ENCODE measurements at regions not wholly inside any gene's neighbourhood (a gene's known extent, or its start where the extent isn't known, plus 50 kb on each side); places are given as distances from the start of the nearest gene placed in this dataset.

DNA sequence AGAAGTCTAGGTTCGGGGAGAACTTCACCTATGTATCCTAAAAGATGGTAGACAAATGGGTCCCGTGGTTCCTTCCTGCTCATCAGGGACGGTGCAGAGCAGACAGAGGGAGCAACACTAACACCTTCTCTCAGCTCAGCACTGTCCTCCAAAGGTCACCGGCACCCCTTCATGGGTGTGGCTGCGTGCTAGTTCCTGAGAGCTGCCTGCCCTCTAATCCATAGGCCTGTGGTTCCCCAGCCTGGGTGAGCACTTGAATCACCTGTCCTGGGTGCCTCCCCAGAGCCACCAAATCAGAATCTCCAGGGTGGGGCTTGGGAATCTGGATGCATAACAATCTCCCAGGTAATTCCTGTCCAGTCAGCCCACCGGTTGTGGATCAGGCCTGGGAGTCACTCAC is 113.9 kb upstream of the TMEM45B start:
- H3K27ac ChIP-seq: no peak overlapping the region
- no peaks in the 10 kb centered on the region for H3K79me2 ChIP-seq (ENCODE audit: low read depth)
- Mint-ChIP-seq H3K27me3 (ENCODE audit: insufficient read depth, low read depth) (peaks cover 18% of the 10 kb centered on the region), H3K36me3 (no peaks in the 10 kb centered on the region), H3K9me3 (no peaks in the 10 kb centered on the region), H3K4me1 (no peaks in the 10 kb centered on the region), H3K4me3 (no peak overlapping the region), H3K27ac (no peak overlapping the region)
- DNase-seq (ENCODE audit: low spot score): no peak
- no peaks in the 10 kb centered on the region for H3K36me3 ChIP-seq
- no peak overlapping the region for H3K4me2 ChIP-seq
- H3K9me3 ChIP-seq (ENCODE audit: low read depth): no peaks in the 10 kb centered on the region
- H3K4me3 ChIP-seq: no peak overlapping the region
- no peaks in the 10 kb centered on the region for H3F3A ChIP-seq (ENCODE audit: low read depth)
- H2AFZ ChIP-seq (replicated peaks): no peak overlapping the region
- no peaks in the 10 kb centered on the region for H4K20me1 ChIP-seq (ENCODE audit: low read depth)
- peaks cover 5% of the 10 kb centered on the region for H3K27me3 ChIP-seq
- H3K9ac ChIP-seq: no peak overlapping the region
- no peaks in the 10 kb centered on the region for H3K4me1 ChIP-seq
- no peak for TF ChIP-seq EZH2 (IDR thresholded peaks at IDR 0.05)
- TF ChIP-seq, protein P1, sequence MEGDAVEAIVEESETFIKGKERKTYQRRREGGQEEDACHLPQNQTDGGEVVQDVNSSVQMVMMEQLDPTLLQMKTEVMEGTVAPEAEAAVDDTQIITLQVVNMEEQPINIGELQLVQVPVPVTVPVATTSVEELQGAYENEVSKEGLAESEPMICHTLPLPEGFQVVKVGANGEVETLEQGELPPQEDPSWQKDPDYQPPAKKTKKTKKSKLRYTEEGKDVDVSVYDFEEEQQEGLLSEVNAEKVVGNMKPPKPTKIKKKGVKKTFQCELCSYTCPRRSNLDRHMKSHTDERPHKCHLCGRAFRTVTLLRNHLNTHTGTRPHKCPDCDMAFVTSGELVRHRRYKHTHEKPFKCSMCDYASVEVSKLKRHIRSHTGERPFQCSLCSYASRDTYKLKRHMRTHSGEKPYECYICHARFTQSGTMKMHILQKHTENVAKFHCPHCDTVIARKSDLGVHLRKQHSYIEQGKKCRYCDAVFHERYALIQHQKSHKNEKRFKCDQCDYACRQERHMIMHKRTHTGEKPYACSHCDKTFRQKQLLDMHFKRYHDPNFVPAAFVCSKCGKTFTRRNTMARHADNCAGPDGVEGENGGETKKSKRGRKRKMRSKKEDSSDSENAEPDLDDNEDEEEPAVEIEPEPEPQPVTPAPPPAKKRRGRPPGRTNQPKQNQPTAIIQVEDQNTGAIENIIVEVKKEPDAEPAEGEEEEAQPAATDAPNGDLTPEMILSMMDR (IDR thresholded peaks at IDR 0.05): no peak
- TF ChIP-seq EZH2phosphoT487 (IDR thresholded peaks at IDR 0.05): no peak

DNA sequence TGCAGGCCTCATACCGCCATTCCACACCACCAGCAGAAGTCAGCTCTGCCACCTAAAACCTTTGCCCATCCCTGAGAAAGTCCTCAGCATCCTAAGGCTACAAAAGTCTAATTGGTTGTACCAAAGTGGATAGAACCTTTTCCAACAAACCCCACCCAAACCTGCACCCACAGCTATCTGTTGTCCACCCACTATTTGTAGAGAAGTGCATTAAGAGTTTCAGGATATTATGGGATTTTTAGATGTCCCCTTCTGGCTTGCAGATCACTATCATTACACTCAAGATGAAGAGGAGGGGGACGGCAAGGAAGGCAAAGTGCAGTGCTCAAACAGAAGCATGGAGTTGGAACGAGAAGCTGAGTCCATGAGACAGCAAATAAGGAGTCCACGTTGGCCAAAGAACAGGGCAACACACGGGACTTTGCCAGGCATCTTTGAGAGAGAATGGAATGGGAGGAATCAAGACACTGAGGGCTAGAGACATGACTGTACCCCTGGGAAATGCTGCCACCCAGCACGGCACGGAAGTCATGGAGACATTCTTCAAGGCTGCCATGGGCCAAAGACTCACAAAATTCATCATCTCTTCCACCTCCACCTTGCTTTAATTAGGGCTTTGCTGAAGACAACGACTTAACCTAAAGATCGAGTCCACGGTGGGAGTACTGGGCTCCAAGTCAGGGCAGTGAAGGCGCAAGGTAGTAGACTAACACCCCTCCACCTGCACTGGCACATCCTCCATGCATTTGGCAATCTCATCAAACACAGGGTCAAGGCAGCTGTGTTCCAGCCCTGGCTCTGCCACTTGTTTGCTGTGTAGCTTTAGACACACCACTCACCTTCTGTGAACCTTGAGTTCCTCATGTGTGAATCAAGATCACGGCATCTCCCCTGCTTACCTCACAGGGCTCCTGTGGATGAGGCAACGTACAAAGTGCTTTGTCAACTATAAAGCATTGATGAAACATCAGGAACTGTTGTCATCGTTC is 112.9 kb upstream of the TMEM45B start:
- peaks cover 5% of the 10 kb centered on the region for H3K27me3 ChIP-seq
- H3K9me3 Mint-ChIP-seq: no peaks in the 10 kb centered on the region
- H4K20me1 ChIP-seq (ENCODE audit: low read depth): no peaks in the 10 kb centered on the region
- H2AFZ ChIP-seq (replicated peaks): no peak overlapping the region
- H3K27ac Mint-ChIP-seq: no peak overlapping the region
- H3K27me3 Mint-ChIP-seq (ENCODE audit: insufficient read depth, low read depth): peaks cover 18% of the 10 kb centered on the region
- TF ChIP-seq, protein P1 (IDR thresholded peaks at IDR 0.05): no peak
- TF ChIP-seq EZH2 (IDR thresholded peaks at IDR 0.05): no peak
- TF ChIP-seq EZH2phosphoT487 (IDR thresholded peaks at IDR 0.05): no peak
- no peak overlapping the region for H3K4me2 ChIP-seq
- H3K79me2 ChIP-seq (ENCODE audit: low read depth): no peaks in the 10 kb centered on the region
- H3K4me3 Mint-ChIP-seq: peak overlapping the region; percentile 41
- no peaks in the 10 kb centered on the region for H3K36me3 ChIP-seq
- no peaks in the 10 kb centered on the region for H3K4me1 ChIP-seq
- H3K9me3 ChIP-seq (ENCODE audit: low read depth): no peaks in the 10 kb centered on the region
- no peaks in the 10 kb centered on the region for H3K36me3 Mint-ChIP-seq
- H3K4me1 Mint-ChIP-seq: no peaks in the 10 kb centered on the region
- no peak for DNase-seq (ENCODE audit: low spot score)
- H3K4me3 ChIP-seq: no peak overlapping the region
- H3F3A ChIP-seq (ENCODE audit: low read depth): no peaks in the 10 kb centered on the region
- no peak overlapping the region for H3K27ac ChIP-seq
- no peak overlapping the region for H3K9ac ChIP-seq

DNA sequence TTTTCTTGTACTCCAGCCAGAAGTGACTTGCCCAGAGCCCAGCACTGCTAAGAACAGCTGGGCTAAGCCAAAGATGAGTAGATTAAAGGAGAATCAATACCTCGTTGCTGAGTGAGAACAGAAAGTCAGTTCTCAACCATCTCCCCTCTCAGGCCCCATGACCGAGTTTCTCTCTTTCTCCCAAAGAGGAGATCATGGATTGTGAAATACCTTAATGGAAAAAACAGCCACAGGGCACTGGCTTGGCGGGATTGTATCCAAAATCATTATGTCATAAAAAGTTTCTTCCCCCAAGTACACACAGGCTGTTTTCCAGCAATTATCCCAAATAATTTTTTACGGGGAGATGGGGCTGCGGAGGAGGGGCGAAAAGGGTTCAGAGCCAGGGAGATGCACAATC is 111.8 kb upstream of the TMEM45B start:
- no peak overlapping the region for H3K27ac Mint-ChIP-seq
- H3K9me3 Mint-ChIP-seq: no peaks in the 10 kb centered on the region
- H3K4me1 Mint-ChIP-seq: no peaks in the 10 kb centered on the region
- Histone ChIP-seq H3F3A (ENCODE audit: low read depth) (no peaks in the 10 kb centered on the region), H3K9ac (no peak overlapping the region), H3K27ac (no peak overlapping the region), H3K4me2 (no peak overlapping the region), H3K36me3 (no peaks in the 10 kb centered on the region), H3K9me3 (ENCODE audit: low read depth) (no peaks in the 10 kb centered on the region), H4K20me1 (ENCODE audit: low read depth) (no peaks in the 10 kb centered on the region), H3K4me1 (no peaks in the 10 kb centered on the region), H3K79me2 (ENCODE audit: low read depth) (no peaks in the 10 kb centered on the region), H2AFZ (replicated peaks) (no peak overlapping the region), H3K4me3 (no peak overlapping the region), H3K27me3 (no peaks in the 10 kb centered on the region)
- no peak overlapping the region for H3K4me3 Mint-ChIP-seq
- no peaks in the 10 kb centered on the region for H3K36me3 Mint-ChIP-seq
- peaks cover 14% of the 10 kb centered on the region for H3K27me3 Mint-ChIP-seq (ENCODE audit: insufficient read depth, low read depth)
- TF ChIP-seq EZH2 (IDR thresholded peaks at IDR 0.05): no peak
- no peak for TF ChIP-seq EZH2phosphoT487 (IDR thresholded peaks at IDR 0.05)
- TF ChIP-seq, protein P1 (IDR thresholded peaks at IDR 0.05): no peak
- no peak for DNase-seq (ENCODE audit: low spot score)

Measured in neural progenitor cell (in vitro differentiated cells).